GM18867 (cell line): ENCODE measurements at regions not wholly inside any gene's neighbourhood (a gene's known extent, or its start where the extent isn't known, plus 50 kb on each side); places are given as distances from the start of the nearest gene placed in this dataset.
"Not testable (repeated sequence)": the region's sequence is repeated elsewhere in the genome, so short reads cannot be mapped to it uniquely, and the experiment has no call there.

Experiments
- ATAC-seq: cut with Tn5 transposase; IDR thresholded peaks from one replicate; pipeline ENCODE4 v1.9.1; 2021; ENCODE audit warnings: mild to moderate bottlenecking, moderate library complexity; ENCODE audit not compliant: unreplicated experiment

DNA sequence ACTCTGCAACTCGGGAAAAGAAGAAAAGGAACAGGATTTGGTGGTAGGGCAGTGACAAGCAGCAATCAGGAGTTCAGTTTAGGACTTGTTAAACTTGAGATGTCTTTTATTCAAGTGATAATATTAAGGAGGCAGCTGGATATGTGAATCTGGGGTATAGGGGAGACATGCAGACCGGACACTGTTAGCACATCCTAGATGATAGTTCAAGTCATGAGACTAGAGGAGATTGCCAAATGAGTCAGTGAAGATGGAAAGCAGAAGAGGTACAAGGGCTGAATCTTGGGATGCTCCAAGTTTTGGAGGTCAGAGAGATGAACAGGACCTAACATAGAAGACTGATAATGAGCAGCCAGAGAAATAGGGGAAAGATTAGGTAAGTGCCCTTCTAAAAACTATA lies 69.5 kb upstream of the PSME4 start:
- no peak for ATAC-seq

DNA sequence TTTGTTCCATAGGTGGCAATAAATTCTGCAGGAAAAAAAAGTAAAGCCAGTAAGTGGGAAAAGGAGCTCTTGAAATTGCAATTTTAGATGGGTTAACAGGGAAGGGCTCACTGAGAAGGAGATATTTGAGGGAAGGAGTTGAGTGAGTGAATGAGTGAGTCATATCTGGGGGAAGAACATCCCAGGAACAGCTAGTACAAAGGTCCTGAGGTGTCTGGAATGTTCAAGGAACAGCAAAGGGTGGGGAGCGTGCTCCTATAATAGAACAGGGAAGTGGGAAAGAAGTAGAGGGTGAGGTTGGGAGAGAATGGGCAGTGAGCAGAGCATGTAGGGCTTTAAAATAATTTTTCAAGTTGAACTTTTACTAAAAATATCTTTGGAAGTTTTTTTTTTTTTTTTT lies 68.0 kb upstream of the PSME4 start:
- no peak for ATAC-seq

DNA sequence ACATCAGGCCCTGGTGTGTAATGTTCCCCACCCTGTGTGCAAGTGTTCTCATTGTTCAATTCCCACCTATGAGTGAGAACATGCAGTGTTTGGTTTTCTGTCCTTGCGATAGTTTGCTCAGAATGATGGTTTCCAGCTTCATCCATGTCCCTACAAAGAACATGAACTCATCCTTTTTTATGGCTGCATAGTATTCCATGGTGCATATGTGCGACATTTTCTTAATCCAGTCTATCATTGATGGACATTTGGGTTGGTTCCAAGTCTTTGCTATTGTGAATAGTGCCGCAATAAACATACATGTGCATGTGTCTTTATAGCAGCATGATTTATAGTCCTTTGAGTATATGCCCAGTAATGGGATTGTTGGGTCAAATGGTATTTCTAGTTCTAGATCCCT lies 60.5 kb upstream of the PSME4 start:
- not testable (repeated sequence) for ATAC-seq

DNA sequence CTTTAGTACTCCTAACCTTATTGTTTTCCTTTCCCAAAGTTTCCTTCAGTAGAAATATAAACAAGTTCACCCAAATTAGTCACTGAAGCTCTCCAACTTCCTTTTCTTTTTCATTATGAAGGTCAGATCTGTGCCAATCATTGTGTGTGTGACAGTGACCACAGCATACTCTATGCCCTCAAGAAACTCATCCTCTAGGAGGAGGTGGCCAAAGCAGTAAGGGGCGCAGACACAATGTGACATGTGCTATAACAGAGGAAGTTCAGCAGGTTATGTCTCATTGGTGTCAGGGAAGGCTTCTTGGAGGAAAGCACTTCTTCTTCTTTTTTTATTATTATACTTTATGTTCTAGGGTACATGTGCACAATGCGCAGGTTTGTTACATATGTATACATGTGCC lies 60.0 kb upstream of the PSME4 start:
- no peak for ATAC-seq

DNA sequence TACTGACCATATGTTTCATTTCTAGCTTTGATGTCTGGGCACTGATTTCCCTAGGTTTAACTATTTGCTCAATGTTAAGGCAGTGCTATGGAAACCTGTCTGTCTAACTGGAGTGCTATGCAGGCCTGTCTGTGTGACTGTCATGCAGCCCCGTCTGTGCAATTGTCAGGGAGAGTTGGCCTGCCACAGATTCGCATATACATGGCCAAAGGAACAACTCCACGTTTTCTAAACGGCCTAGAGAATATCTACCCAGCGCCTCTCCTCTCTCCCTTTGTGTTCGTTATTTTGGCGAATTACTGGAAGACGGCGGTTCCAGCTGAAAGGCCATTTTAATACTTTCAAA lies 59.6 kb upstream of the PSME4 start:
- ATAC-seq = no peak

DNA sequence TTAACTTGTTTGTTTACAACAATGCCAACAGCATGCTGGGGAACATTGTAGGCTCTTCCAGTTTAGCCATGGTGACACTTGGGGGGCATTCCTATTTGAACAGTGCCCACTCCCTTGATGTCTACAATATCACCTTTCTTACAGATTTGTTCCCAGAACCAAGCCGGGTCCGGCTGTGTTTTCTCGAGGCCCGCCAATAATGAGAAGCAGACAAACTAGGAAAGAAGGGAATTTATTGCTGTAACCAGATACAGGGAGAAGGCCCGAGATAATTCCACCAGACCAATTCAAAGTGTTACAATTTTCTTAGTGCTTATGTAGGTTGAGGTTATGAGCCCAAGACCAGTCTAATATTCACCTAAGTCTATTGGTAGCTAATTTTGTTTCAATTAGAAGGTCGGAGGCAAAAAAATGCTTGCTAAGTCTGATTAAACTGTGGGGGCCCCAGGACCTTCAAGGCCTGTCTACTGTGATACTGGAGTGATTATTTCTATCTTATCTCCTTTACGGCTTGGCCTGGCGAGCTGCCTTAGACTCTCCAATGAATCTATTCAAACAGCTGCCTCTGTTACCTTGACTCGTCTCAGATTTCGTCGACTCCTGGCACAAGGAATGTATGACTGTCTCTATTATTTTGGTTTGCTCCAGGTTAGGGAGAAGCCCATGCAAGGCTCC lies 59.1 kb upstream of the PSME4 start:
- ATAC-seq = no peak

DNA sequence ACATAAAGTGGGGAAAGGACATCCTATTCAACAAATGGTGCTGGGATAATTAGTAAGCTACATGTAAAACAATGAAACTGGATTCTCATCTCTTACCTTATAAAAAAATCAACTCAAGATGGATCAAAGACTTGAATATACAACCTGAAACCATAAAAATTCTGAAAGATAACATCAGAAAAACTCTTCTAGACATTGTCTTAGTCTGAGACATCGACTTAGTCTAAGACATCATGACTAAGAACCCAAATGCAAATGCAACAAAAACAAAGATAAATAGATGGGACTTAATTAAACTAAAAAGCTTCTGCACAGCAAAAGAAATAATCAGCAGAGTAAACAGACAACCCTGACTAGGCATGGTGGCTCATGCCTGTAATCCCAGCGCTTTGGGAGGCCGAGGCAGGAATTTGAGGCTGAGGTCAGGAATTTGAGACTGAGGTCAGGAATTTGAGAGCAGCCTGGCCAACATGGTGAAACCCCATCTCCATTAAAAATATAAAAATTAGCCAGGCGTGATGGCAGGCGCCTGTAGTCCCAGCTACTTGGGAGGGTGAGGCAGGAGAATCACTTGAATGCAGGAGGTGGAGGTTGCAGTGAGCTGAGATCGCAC lies 54.8 kb upstream of the PSME4 start:
- not testable (repeated sequence) for ATAC-seq

DNA sequence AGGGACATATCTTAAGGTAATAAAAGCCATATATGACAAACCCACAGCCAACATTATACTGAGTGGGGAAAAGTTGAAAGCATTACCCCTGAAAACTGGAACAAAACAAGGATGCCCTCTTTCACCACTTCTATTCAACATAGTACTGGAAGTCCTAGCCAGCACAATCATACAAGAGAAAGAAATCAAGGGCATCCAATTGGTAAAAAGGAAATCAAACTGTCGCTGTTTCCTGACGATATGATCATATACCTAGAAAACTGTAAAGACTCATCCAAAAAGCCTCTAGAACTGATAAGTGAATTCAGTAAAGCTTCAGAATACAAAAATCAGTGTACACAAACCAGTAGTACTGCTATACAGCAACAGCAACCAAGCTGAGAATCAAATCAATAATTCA lies 53.8 kb upstream of the PSME4 start:
- ATAC-seq = no peak

DNA sequence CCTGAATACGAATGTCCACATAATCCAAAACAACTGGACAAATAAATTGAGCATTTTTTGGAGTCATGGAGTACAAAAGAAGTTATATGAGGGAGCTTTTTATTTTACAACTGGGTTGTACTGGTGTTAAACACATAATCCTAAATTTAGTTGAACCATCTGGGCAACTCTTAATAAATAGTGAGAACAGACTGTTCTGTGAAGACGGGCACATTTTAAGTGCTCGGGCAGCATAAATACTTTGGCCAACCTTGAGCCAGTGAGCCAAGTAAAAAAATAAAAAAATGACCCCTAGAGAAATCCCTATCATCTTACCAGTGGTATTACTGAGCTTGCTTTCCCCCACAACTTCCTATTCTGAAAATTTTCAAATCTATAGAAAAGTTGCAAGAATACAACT lies 50.9 kb upstream of the PSME4 start:
- no peak for ATAC-seq

DNA sequence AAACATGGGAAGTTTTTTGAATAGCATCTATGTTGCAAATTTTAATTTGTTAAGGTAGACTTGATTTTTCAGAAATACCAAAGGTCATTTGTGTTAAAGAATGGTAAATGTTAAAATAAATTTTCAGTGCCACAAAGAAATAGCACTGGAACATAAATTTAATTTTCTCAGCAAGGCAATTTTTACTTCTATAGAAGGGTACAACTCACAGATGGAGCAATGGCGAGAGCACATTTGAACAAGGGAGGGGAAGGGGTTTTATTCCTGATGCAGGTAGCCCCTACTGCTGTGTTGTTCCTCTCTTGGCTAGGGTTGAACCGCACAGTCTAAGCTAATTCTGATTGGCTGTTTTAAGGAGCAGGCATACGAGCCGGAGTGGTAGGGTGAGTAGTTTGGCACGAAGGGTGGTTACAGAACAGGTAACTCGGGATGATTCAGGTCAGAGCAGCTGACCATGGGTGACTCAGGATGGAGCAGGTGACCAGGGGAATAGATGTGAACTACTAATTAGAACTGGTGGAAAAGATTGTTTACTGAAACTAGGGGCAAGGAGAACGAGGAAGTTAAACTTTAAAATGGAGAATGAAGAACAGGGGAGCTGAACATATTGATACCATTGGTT lies 50.1 kb upstream of the PSME4 start:
- no peak for ATAC-seq
